Gastroesophageal sphincter (tissue), 3 donors: ENCODE measurements at regions not wholly inside any gene's neighbourhood (a gene's known extent, or its start where the extent isn't known, plus 50 kb on each side); places are given as distances from the start of the nearest gene placed in this dataset.
"Not testable (repeated sequence)": the region's sequence is repeated elsewhere in the genome, so short reads cannot be mapped to it uniquely, and the experiment has no call there.

Source experiments
- CTCF ChIP-seq, 4 experiments: fragments of 200-600 bp in 2 of 4; fragments of 450-650 bp in 2 of 4; sonication (generic) in 1 of 4; IDR thresholded peaks; one replicate each; pipeline ENCODE4 v1.5.1; 2017 to 2019; ENCODE audit warnings: antibody characterized with exemption in 4 of 4, mild to moderate bottlenecking in 2 of 4, moderate library complexity in 2 of 4
- EP300 ChIP-seq: sonication (generic); formaldehyde crosslinking; IDR thresholded peaks from one replicate; pipeline ENCODE4 v1.6.1; 2017; ENCODE audit warnings: antibody characterized with exemption, mild to moderate bottlenecking
- POLR2A ChIP-seq, 2 donors: fragments of 450-650 bp; IDR thresholded peaks; one replicate each; pipeline ENCODE4 v1.6.1; 2017; ENCODE audit warnings: antibody characterized with exemption in 2 of 2, mild to moderate bottlenecking in 2 of 2, moderate library complexity in 1 of 2
- POLR2AphosphoS5 ChIP-seq: sonication (generic); formaldehyde crosslinking; IDR thresholded peaks from one replicate; pipeline ENCODE4 v1.6.1; 2017; ENCODE audit warnings: antibody characterized with exemption

- TF ChIP-seq CTCF (IDR thresholded peaks at IDR 0.05); POLR2A (IDR thresholded peaks at IDR 0.05); POLR2AphosphoS5; EP300: not testable (repeated sequence)
Measured at GRCh38 chr17:45621087-45621486, 130.6 kb upstream of the PLEKHM1 start.
